ENCODE measurements at regions not wholly inside any gene's neighbourhood (a gene's known extent, or its start where the extent isn't known, plus 50 kb on each side); places are given as distances from the start of the nearest gene placed in this dataset.
A peak's percentile ranks its signal among the peaks of the same experiment; 100 is the strongest.
"Not testable (repeated sequence)": the region's sequence is repeated elsewhere in the genome, so short reads cannot be mapped to it uniquely, and the experiment has no call there.

- DNase-seq: no peak
Measured at GRCh38 chr2:381941-382727, 94.2 kb upstream of the ALKAL2 start.

- DNase-seq: no peak
Measured at GRCh38 chr2:381181-381580, 93.3 kb upstream of the ALKAL2 start.

- DNase-seq: no peak
Measured at GRCh38 chr2:380772-381171, 92.9 kb upstream of the ALKAL2 start.

GRCh38 chr2:380221-380620, 92.3 kb upstream of the ALKAL2 start:
- DNase-seq: no peak

GRCh38 chr2:379778-380177, 91.9 kb upstream of the ALKAL2 start:
- DNase-seq: no peak

GRCh38 chr2:378364-378763, 90.5 kb upstream of the ALKAL2 start:
- no peak for DNase-seq

- no peak for DNase-seq
Measured at GRCh38 chr2:377414-377813, 89.5 kb upstream of the ALKAL2 start.

- DNase-seq: no peak
Measured at GRCh38 chr2:375956-376307, 88.0 kb upstream of the ALKAL2 start.

- DNase-seq: peak in 16 of 56 donors; percentile 5 to 42 (median 28)
Measured at GRCh38 chr2:375270-375955, 87.5 kb upstream of the ALKAL2 start.

GRCh38 chr2:368386-368785, 80.5 kb upstream of the ALKAL2 start:
- no peak for DNase-seq

GRCh38 chr2:367246-367645, 79.4 kb upstream of the ALKAL2 start:
- no peak for DNase-seq

- no peak for DNase-seq
Measured at GRCh38 chr2:366706-367105, 78.8 kb upstream of the ALKAL2 start.

GRCh38 chr2:365367-366275, 77.7 kb upstream of the ALKAL2 start:
- no peak for DNase-seq

- DNase-seq: no peak
Measured at GRCh38 chr2:363824-364470, 76.1 kb upstream of the ALKAL2 start.

- no peak for DNase-seq
Measured at GRCh38 chr2:362924-363323, 75.0 kb upstream of the ALKAL2 start.

- no peak for DNase-seq
Measured at GRCh38 chr2:360124-360523, 72.2 kb upstream of the ALKAL2 start.

- no peak for DNase-seq
Measured at GRCh38 chr2:359047-359446, 71.2 kb upstream of the ALKAL2 start.

- DNase-seq: no peak
Measured at GRCh38 chr2:357811-358210, 69.9 kb upstream of the ALKAL2 start.

- not testable (repeated sequence) for DNase-seq
Measured at GRCh38 chr2:356304-356703, 68.4 kb upstream of the ALKAL2 start.

- DNase-seq: no peak
Measured at GRCh38 chr2:355773-356172, 67.9 kb upstream of the ALKAL2 start.

GRCh38 chr2:352696-353095, 64.8 kb upstream of the ALKAL2 start:
- no peak for DNase-seq

GRCh38 chr2:349390-349789, 61.5 kb upstream of the ALKAL2 start:
- DNase-seq: no peak
